GM13977 (cell line): ENCODE measurements at regions not wholly inside any gene's neighbourhood (a gene's known extent, or its start where the extent isn't known, plus 50 kb on each side); places are given as distances from the start of the nearest gene placed in this dataset.

ENCODE experiments used
- DNase-seq: peaks from one replicate; pipeline ENCODE4 v3.0.0; 2012; ENCODE audit warnings: low spot score
- CTCF ChIP-seq: IDR thresholded peaks from 2 replicates; pipeline ENCODE4 v1.5.1; 2012; ENCODE audit warnings: mild to moderate bottlenecking, control low read depth; ENCODE audit not compliant: insufficient read depth; ENCODE audit errors: extremely low read depth, missing control alignments
- in situ Hi-C: fragments of 300-500 bp; cut with MboI; formaldehyde crosslinking; loops from one replicate; pipeline ENCODE4 v1.12.0; 2022; ENCODE audit warnings: low sequenced_read_pairs, low pct_unique_long_range_greater_than_20kb, mixed read lengths, inconsistent platforms; ENCODE audit not compliant: unreplicated experiment

GRCh38 chr6:121764493-121764892 lies 329.0 kb downstream of the GJA1 start:
- in situ Hi-C loops, result no loop called here
- no peak for TF ChIP-seq CTCF
- no peak for DNase-seq

- no peak for DNase-seq
- TF ChIP-seq CTCF, result no peak
- in situ Hi-C loops, result no loop called here
Measured at GRCh38 chr6:121765060-121765459, 329.6 kb downstream of the GJA1 start.

GRCh38 chr6:121767211-121767610 lies 331.8 kb downstream of the GJA1 start:
- no peak for TF ChIP-seq CTCF
- in situ Hi-C loops, result no loop called here
- no peak for DNase-seq

- in situ Hi-C loops, result no loop called here
- DNase-seq, result no peak
- no peak for TF ChIP-seq CTCF
Measured at GRCh38 chr6:121770943-121771342, 335.5 kb downstream of the GJA1 start.

- DNase-seq, result peak; percentile 10
- in situ Hi-C loops, result no loop called here
- no peak for TF ChIP-seq CTCF
Measured at GRCh38 chr6:121771937-121772720, 336.7 kb downstream of the GJA1 start.

GRCh38 chr6:121776054-121776453 lies 340.6 kb downstream of the GJA1 start:
- in situ Hi-C loops, result no loop called here
- no peak for DNase-seq
- no peak for TF ChIP-seq CTCF
